GM12872 (cell line): ENCODE measurements at regions not wholly inside any gene's neighbourhood (a gene's known extent, or its start where the extent isn't known, plus 50 kb on each side); places are given as distances from the start of the nearest gene placed in this dataset.

Experiments
- TF ChIP-seq, protein P1 (sequence below): IDR thresholded peaks from 3 replicates; pipeline ENCODE4 v1.5.1; 2011; ENCODE audit warnings: low read depth, mild to moderate bottlenecking, low read length, moderate library complexity; ENCODE audit not compliant: insufficient read depth

DNA sequence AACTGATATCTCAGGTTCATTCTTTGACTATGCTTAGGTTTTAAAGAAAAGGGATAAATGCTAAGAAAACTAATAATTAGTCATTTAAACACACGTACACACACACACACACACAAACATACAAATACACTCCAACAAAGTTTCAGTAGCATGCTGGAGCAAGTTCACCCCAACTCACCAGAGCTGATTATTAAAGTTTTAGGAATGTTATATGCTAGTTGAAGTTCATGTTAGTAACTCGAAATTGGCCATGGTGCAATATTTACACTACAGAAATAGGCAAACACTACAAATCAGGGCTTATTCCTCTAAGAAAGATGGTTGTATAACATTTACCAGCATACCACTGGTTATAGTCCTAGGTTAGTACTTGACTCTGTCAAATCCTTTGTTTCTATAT, 384.0 kb upstream of the DIPK2B start:
- TF ChIP-seq, protein P1, sequence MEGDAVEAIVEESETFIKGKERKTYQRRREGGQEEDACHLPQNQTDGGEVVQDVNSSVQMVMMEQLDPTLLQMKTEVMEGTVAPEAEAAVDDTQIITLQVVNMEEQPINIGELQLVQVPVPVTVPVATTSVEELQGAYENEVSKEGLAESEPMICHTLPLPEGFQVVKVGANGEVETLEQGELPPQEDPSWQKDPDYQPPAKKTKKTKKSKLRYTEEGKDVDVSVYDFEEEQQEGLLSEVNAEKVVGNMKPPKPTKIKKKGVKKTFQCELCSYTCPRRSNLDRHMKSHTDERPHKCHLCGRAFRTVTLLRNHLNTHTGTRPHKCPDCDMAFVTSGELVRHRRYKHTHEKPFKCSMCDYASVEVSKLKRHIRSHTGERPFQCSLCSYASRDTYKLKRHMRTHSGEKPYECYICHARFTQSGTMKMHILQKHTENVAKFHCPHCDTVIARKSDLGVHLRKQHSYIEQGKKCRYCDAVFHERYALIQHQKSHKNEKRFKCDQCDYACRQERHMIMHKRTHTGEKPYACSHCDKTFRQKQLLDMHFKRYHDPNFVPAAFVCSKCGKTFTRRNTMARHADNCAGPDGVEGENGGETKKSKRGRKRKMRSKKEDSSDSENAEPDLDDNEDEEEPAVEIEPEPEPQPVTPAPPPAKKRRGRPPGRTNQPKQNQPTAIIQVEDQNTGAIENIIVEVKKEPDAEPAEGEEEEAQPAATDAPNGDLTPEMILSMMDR = no peak

DNA sequence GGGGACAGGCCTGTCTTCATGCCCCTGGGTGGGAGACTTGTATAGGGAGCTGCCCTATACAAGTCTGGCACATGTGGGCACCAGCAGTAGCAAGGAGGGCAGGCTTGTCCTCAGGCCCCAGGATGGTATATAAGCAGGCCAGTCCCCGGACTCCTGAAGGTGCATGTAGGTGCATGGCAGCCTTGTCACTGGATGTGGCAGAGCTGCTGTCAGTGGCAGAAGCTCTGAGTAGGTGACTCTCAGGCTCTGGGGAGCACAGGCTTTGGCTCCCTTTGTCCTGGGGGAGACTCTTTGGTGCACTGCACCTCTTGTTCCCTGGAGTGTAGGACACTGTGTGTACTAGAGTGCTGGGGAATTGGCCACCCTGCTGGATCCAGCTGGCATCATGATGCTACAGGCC, 376.7 kb upstream of the DIPK2B start:
- TF ChIP-seq, protein P1 = no peak

DNA sequence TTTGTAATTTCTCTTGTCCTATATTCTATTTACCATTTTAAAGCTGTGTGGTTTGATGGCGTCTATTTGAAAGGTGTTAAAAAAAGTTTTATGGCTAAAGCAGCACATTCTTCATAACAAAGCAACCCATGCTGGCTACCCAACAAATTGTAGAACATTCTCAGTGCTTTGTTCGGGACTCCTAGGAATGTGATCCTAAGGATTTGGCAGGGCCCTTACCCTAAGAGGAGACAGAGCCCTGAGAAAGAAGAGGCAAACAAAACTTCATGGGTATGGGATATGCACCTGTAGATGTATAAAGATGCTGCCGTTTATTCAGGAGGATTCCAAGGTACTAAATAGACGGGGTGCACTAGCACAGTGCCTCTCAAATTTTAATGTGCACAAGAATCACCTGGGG, 370.8 kb upstream of the DIPK2B start:
- TF ChIP-seq, protein P1 = no peak

DNA sequence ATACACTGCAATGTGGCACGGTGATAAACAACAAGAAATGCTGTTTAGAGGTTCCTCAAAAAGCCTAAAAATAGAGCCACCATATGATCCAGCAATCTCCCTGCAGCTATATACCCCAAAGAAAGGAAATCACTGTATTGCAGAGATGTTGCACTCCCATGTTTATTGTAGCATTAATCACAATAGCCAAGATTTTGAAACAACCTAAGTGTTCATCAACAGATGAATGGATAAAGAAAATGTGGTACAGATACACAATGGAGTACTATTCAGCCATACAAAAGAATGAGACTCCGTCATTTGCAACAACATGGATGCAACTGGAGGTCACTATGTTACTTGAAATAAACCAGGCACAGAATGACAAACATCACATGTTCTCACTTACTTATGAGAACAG, 365.8 kb upstream of the DIPK2B start:
- TF ChIP-seq, protein P1 = no peak

GRCh38 chrX:45557387-45557786, 356.7 kb upstream of the DIPK2B start:
- TF ChIP-seq, protein P1 = no peak

GRCh38 chrX:45554736-45555135, 354.1 kb upstream of the DIPK2B start:
- TF ChIP-seq, protein P1 = no peak

DNA sequence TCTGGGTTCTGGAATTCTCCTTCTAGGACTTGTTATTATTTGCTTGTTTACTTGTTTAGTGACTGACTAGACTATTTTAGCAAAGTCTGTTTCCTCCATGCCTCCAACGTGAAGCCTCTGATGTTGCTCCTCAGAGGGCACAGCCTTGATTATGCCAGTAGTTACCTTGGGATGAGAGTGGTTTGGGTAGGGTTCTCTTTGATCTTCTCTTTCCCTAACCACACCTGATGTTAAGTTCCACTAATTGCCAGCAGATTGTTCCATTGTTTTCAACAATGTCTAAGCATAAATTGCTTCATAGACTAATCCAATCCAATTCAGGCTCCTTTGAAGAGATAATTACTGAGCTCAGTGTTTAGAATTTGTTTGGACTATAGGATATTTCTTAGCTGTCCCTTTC, 352.7 kb upstream of the DIPK2B start:
- TF ChIP-seq, protein P1 = no peak

- TF ChIP-seq, protein P1 = no peak
Measured at GRCh38 chrX:45540181-45540580, 339.5 kb upstream of the DIPK2B start.
